WTC11 (cell line): ENCODE measurements at regions not wholly inside any gene's neighbourhood (a gene's known extent, or its start where the extent isn't known, plus 50 kb on each side); places are given as distances from the start of the nearest gene placed in this dataset.

Experiments used
- E2F1 ChIP-seq: sonication (generic); formaldehyde crosslinking; IDR thresholded peaks from 2 replicates; pipeline ENCODE4 v1.8.0; 2022; ENCODE audit warnings: mild to moderate bottlenecking, missing genetic modification reagents
- SOX15 ChIP-seq: fragments of 250-450 bp; sonication (Bioruptor Pico); IDR thresholded peaks from 2 replicates; pipeline ENCODE4 v1.9.0; 2021; ENCODE audit warnings: mild to moderate bottlenecking
- SP1 ChIP-seq: sonication (generic); formaldehyde crosslinking; conservative IDR thresholded peaks from 2 replicates; pipeline ENCODE4 v1.8.1; 2022; ENCODE audit warnings: missing genetic modification reagents
- TEAD4 ChIP-seq: sonication (generic); formaldehyde crosslinking; IDR thresholded peaks from 2 replicates; pipeline ENCODE4 v1.8.0; 2022; ENCODE audit warnings: mild to moderate bottlenecking, missing genetic modification reagents
- TF ChIP-seq, protein P1 (sequence below): fragments of 200-600 bp; IDR thresholded peaks from 2 replicates; pipeline ENCODE4 v1.8.0; 2022; ENCODE audit warnings: antibody characterized with exemption
- TF ChIP-seq, protein P2 (sequence below): sonication (generic); formaldehyde crosslinking; IDR thresholded peaks from 2 replicates; pipeline ENCODE4 v1.8.1; 2023; ENCODE audit warnings: mild to moderate bottlenecking, missing genetic modification reagents, borderline replicate concordance

- no peak for TF ChIP-seq TEAD4 (CRISPR knock-in tag)
- no peak for TF ChIP-seq SP1 (CRISPR knock-in tag)
- TF ChIP-seq, protein P1, sequence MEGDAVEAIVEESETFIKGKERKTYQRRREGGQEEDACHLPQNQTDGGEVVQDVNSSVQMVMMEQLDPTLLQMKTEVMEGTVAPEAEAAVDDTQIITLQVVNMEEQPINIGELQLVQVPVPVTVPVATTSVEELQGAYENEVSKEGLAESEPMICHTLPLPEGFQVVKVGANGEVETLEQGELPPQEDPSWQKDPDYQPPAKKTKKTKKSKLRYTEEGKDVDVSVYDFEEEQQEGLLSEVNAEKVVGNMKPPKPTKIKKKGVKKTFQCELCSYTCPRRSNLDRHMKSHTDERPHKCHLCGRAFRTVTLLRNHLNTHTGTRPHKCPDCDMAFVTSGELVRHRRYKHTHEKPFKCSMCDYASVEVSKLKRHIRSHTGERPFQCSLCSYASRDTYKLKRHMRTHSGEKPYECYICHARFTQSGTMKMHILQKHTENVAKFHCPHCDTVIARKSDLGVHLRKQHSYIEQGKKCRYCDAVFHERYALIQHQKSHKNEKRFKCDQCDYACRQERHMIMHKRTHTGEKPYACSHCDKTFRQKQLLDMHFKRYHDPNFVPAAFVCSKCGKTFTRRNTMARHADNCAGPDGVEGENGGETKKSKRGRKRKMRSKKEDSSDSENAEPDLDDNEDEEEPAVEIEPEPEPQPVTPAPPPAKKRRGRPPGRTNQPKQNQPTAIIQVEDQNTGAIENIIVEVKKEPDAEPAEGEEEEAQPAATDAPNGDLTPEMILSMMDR = no peak
- no peak for TF ChIP-seq E2F1 (CRISPR knock-in tag)
- TF ChIP-seq, protein P2, sequence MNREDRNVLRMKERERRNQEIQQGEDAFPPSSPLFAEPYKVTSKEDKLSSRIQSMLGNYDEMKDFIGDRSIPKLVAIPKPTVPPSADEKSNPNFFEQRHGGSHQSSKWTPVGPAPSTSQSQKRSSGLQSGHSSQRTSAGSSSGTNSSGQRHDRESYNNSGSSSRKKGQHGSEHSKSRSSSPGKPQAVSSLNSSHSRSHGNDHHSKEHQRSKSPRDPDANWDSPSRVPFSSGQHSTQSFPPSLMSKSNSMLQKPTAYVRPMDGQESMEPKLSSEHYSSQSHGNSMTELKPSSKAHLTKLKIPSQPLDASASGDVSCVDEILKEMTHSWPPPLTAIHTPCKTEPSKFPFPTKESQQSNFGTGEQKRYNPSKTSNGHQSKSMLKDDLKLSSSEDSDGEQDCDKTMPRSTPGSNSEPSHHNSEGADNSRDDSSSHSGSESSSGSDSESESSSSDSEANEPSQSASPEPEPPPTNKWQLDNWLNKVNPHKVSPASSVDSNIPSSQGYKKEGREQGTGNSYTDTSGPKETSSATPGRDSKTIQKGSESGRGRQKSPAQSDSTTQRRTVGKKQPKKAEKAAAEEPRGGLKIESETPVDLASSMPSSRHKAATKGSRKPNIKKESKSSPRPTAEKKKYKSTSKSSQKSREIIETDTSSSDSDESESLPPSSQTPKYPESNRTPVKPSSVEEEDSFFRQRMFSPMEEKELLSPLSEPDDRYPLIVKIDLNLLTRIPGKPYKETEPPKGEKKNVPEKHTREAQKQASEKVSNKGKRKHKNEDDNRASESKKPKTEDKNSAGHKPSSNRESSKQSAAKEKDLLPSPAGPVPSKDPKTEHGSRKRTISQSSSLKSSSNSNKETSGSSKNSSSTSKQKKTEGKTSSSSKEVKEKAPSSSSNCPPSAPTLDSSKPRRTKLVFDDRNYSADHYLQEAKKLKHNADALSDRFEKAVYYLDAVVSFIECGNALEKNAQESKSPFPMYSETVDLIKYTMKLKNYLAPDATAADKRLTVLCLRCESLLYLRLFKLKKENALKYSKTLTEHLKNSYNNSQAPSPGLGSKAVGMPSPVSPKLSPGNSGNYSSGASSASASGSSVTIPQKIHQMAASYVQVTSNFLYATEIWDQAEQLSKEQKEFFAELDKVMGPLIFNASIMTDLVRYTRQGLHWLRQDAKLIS (CRISPR knock-in tag) = no peak
- TF ChIP-seq SOX15 (CRISPR knock-in tag) = no peak
Measured at GRCh38 chr9:1151691-1152090, 101.5 kb downstream of the DMRT2 start.
